ENCODE measurements at regions not wholly inside any gene's neighbourhood (a gene's known extent, or its start where the extent isn't known, plus 50 kb on each side); places are given as distances from the start of the nearest gene placed in this dataset.

DNA sequence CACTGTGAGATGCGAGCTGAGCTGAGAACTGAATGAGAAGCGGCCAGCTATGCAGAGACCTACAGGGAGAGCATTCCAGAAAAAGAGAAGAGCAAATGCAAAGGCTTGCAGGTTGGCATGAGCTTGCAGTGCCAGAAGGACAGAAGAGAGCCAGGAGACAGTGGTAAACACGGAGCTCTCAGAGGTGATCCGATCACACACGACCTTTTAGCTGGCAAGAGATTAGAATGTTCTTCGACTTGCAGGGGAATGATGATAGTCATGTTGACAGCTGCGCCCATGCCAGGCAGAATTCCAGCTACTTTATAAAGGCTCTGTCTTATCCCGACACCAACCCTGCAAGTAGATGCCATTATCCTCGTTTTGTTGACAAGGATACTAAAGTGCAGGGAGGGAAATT lies 256.8 kb downstream of the VRK1 start:
- TF ChIP-seq POLR2A (IDR thresholded peaks at IDR 0.05) = no peak
- TF ChIP-seq, protein P1, sequence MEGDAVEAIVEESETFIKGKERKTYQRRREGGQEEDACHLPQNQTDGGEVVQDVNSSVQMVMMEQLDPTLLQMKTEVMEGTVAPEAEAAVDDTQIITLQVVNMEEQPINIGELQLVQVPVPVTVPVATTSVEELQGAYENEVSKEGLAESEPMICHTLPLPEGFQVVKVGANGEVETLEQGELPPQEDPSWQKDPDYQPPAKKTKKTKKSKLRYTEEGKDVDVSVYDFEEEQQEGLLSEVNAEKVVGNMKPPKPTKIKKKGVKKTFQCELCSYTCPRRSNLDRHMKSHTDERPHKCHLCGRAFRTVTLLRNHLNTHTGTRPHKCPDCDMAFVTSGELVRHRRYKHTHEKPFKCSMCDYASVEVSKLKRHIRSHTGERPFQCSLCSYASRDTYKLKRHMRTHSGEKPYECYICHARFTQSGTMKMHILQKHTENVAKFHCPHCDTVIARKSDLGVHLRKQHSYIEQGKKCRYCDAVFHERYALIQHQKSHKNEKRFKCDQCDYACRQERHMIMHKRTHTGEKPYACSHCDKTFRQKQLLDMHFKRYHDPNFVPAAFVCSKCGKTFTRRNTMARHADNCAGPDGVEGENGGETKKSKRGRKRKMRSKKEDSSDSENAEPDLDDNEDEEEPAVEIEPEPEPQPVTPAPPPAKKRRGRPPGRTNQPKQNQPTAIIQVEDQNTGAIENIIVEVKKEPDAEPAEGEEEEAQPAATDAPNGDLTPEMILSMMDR (IDR thresholded peaks at IDR 0.05) = no peak
